HG02981 (cell line): ENCODE measurements at regions not wholly inside any gene's neighbourhood (a gene's known extent, or its start where the extent isn't known, plus 50 kb on each side); places are given as distances from the start of the nearest gene placed in this dataset.
"Not testable (repeated sequence)": the region's sequence is repeated elsewhere in the genome, so short reads cannot be mapped to it uniquely, and the experiment has no call there.

Experiments used
- ATAC-seq: cut with Tn5 transposase; IDR thresholded peaks from one replicate; pipeline ENCODE4 v1.9.1; 2021; ENCODE audit warnings: mild to moderate bottlenecking, moderate library complexity; ENCODE audit not compliant: unreplicated experiment

DNA sequence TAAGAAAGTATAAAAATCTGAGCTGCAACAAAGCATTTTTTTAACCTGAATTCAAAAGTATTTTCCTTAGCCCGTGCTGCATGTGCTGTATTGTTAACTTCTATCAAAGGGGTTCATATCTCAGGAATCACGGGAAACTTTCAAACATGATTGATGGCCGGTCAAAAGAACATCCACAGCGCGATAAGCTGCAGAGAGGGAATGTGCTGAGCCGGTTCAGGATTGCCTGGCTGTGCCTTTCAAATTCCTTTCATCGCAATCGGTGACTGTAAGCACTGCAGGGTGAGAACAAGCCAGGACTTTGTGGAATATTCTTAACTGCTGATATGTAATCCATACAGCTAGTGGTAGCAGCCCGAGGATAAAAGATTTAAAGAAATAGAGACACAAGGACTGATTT is 210.9 kb upstream of the NOCT start:
- no peak for ATAC-seq

DNA sequence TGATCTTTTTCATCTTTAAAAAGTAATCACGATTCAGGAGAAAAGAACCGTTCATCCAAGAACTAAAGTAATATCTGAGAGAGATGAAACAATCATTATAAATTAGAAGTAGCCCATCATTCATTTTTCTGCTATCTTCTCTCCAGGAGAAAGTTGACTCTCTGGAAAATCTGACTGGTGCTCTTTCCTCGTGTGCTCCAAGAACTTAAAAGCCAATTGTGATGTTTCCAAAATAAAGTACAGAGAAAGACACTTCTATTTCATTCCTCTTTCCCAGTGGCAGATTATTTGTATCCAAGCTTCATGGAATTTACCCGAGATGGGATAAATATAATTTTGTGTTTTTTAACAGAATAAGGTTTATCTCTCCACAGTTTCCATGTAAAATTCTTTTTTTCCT is 212.5 kb upstream of the NOCT start:
- no peak for ATAC-seq

GRCh38 chr4:138802499-138802898 is 213.1 kb upstream of the NOCT start:
- no peak for ATAC-seq

GRCh38 chr4:138800421-138800820 is 215.2 kb upstream of the NOCT start:
- ATAC-seq = no peak

DNA sequence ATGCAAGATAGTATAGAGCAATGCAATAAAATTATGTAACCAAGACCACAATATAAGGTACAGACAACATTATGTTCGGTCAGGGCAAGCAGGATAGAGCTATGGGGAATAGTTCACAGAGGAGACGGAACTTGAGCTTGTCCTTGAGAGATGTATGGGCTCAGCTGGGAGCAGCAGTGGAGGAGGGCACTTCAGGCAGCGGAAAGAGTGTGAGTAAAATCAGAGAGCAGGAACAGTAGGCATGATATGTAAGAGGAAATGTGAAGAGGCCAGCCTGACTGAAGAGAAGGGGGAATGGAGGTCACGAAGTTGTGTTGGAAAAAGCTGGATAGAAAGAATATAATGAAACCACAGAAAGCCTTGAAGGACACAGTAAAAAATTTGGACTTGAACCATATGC is 217.2 kb upstream of the NOCT start:
- no peak for ATAC-seq

DNA sequence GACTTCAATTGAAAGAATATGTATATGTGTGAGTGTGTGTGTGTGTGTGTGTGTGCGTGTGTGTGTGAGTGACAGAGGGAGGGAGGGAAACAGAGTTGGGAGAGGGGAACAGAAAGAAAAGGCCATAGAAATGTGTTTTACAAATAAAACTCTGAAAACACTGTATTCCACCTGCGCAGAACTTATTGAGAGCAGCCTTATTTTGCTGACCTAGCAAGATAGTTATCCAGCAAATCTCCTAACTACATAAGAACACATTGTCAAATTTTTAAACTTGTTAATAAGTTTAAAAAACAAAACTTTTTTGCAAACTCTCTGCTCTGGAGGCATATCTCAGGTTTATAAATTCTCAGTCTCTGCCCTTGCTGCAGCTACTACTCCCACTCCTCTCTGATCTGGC is 217.9 kb upstream of the NOCT start:
- no peak for ATAC-seq

GRCh38 chr4:138796761-138797160 is 218.8 kb upstream of the NOCT start:
- no peak for ATAC-seq

GRCh38 chr4:138790706-138791340 is 224.8 kb upstream of the NOCT start:
- no peak for ATAC-seq

GRCh38 chr4:138789796-138790195 is 225.8 kb upstream of the NOCT start:
- no peak for ATAC-seq

GRCh38 chr4:138788857-138789256 is 226.7 kb upstream of the NOCT start:
- no peak for ATAC-seq

DNA sequence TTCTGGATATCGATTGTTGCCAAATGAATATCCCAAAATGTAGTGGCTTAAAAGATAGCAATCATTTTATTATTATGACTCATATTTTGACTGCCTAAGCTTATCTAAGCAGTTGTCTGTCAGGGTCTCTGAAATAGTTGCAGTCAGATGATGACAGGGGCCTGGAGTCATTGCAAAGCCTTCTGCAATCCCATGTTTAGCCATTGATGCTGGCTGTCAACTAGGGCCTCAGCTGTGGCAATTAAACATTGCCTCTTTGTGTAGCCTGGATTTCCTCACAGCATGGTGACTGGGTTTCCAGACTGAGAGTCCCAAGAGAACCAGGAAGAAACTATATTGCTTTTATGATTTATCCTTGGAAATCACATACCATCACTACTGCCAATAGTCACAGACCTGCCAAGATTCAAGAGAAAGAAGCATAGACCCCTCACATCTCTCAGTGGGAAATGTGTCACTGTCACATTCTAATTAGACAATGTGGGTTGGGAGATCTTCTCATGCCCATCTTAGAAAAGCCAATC is 227.3 kb upstream of the NOCT start:
- ATAC-seq = no peak

GRCh38 chr4:138779761-138780160 is 235.8 kb upstream of the NOCT start:
- ATAC-seq = not testable (repeated sequence)

- ATAC-seq = peak; percentile 72
Measured at GRCh38 chr4:138775890-138776289, 239.7 kb upstream of the NOCT start.

DNA sequence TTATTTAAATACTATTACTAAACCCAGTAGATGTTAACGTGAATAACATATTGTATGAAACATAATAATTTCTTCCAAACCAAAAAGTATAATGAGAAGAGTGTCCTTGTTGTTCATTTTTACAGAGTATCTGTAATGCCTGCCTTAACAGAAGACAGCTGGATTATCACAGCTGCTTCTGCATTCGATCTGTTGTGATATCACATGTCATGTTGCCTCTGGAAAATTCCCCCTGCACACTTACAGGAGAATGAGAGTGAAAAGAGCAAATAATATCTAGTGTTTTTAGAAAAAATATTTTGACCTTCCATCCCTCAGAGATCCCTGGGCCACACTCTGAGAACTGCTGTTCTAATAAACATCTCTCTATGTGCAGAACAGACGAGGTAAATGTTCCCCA is 240.1 kb upstream of the NOCT start:
- no peak for ATAC-seq

DNA sequence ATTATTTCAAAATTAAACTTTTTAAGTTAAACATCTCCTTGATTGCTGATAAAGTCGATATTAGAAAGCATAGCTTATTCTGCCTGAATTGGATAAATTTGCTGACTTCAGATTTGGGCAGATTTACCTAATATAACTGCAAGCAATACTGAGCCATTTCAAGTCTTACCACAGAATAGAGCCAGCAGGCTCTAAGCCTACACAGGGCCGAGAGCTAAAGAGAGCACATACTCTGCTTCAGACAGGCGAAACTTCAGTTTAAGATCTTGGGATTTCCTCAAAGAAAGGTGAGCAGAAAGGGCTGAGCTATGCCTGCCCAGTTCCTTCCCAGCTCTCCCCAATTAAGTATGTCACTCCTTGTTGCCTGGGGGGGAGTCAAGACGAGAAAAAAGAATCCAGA is 240.6 kb upstream of the NOCT start:
- no peak for ATAC-seq

- ATAC-seq = not testable (repeated sequence)
Measured at GRCh38 chr4:138774125-138774524, 241.5 kb upstream of the NOCT start.

- no peak for ATAC-seq
Measured at GRCh38 chr4:138773321-138773720, 242.3 kb upstream of the NOCT start.

- no peak for ATAC-seq
Measured at GRCh38 chr4:138772366-138772765, 243.2 kb upstream of the NOCT start.

DNA sequence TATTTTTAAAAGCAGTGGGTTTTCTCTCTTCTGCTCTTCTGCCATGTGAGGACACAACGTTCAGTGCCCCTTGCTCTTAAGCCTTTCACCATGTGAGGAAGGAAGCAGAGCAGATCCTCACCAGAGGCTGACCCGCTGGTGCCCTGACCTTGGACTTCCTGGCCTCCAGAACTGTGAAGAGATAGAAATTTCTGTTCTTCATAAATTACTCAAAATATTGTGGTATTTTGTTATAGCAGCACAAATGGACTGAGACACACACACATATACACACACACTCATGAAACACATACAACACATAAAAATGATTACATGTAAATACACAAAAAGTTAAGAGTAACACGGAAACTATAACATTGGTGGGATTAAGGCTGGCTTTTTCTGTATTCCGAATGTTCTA is 244.8 kb upstream of the NOCT start:
- ATAC-seq = no peak

DNA sequence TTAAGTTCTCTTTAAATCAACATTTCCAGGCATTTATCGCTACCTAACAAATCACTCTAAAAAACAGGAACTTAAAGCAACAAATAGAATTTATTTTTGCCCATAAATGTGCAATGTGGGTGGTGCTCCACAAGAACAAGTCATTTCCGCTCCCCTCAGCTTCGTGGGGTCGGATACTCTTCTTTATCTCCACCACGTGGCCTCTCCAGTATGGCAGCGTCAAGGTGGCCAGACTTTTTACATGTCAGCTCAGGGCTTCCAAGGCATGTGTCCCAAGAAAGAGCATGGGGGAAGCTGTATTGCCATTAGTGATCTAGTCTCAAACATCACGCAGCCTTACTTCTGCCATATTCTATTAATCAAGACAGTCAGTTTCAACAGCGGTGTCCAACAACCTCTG is 249.2 kb upstream of the NOCT start:
- no peak for ATAC-seq

DNA sequence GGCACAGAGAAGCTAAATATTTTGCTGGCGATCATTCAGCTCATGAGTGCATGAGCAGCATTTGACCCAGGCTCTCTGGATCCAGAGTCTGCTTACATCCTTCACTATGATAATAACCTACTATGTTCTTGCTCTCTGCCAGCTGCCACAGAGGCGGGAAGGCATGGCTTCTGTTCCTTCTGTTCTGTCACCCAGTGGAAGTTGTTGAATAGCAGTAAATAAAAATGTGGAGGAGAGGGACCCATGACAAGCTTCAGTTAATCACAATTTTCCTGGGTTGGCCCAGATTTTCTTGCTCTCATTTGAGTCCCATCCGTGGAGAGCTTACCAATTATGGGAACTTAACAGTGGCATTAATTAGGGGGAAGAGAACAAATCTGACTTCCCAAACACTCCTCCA is 250.1 kb upstream of the NOCT start:
- ATAC-seq = no peak

GRCh38 chr4:138761638-138762220 is 253.9 kb upstream of the NOCT start:
- ATAC-seq = no peak

GRCh38 chr4:138759554-138759902 is 256.1 kb upstream of the NOCT start:
- no peak for ATAC-seq
